ENCODE measurements at regions not wholly inside any gene's neighbourhood (a gene's known extent, or its start where the extent isn't known, plus 50 kb on each side); places are given as distances from the start of the nearest gene placed in this dataset.

GRCh38 chr19:29263305-29264135 is 50.6 kb upstream of the UQCRFS1 start:
- 31 to 54% methylated on average over 5 of the region's 8 CpGs for WGBS, 2 experiments (ENCODE audit: insufficient coverage in 2 of 2)
- Histone ChIP-seq H3K27ac (ENCODE audit: low read depth, low read length, severe bottlenecking) (no peak overlapping the region), H3K4me1 (ENCODE audit: control insufficient read depth, insufficient read depth, low read length, poor library complexity, severe bottlenecking) (no peaks in the 10 kb centered on the region)

GRCh38 chr19:29264897-29265296 is 51.9 kb upstream of the UQCRFS1 start:
- Histone ChIP-seq H3K27ac (ENCODE audit: low read depth, low read length, severe bottlenecking) (no peak overlapping the region), H3K4me3 (ENCODE audit: extremely low read depth, insufficient read depth, low read length, poor library complexity, severe bottlenecking) (no peak overlapping the region), H3K4me1 (ENCODE audit: control insufficient read depth, insufficient read depth, low read length, poor library complexity, severe bottlenecking) (no peaks in the 10 kb centered on the region), H3K9me3 (ENCODE audit: control insufficient read depth, low read length) (no peaks in the 10 kb centered on the region), H3K36me3 (ENCODE audit: control insufficient read depth, insufficient read depth, low read length) (no peaks in the 10 kb centered on the region)
- 89 to 94% methylated on average over 5 of the region's 7 CpGs for WGBS, 2 experiments (ENCODE audit: insufficient coverage in 2 of 2)

More at GRCh38 chr19:29263305-29264135, 50.6 kb upstream of the UQCRFS1 start:
- H3K4me3 ChIP-seq (ENCODE audit: extremely low read depth, insufficient read depth, low read length, poor library complexity, severe bottlenecking): no peak overlapping the region
- no peaks in the 10 kb centered on the region for H3K9me3 ChIP-seq (ENCODE audit: control insufficient read depth, low read length)
- no peaks in the 10 kb centered on the region for H3K36me3 ChIP-seq (ENCODE audit: control insufficient read depth, insufficient read depth, low read length)

- Histone ChIP-seq H3K4me3 (ENCODE audit: extremely low read depth, insufficient read depth, low read length, poor library complexity, severe bottlenecking) (no peak overlapping the region), H3K27ac (ENCODE audit: low read depth, low read length, severe bottlenecking) (no peak overlapping the region), H3K4me1 (ENCODE audit: control insufficient read depth, insufficient read depth, low read length, poor library complexity, severe bottlenecking) (no peaks in the 10 kb centered on the region), H3K36me3 (ENCODE audit: control insufficient read depth, insufficient read depth, low read length) (no peaks in the 10 kb centered on the region), H3K9me3 (ENCODE audit: control insufficient read depth, low read length) (no peaks in the 10 kb centered on the region)
- 91 to 93% methylated on average over 3 to 5 of the region's 6 CpGs for WGBS, 2 experiments (ENCODE audit: insufficient coverage in 2 of 2)
These were observed 52.5 kb upstream of the UQCRFS1 start for GRCh38 chr19:29265436-29265835.

- Histone ChIP-seq H3K27ac (ENCODE audit: low read depth, low read length, severe bottlenecking) (no peak overlapping the region), H3K9me3 (ENCODE audit: control insufficient read depth, low read length) (no peaks in the 10 kb centered on the region), H3K4me3 (ENCODE audit: extremely low read depth, insufficient read depth, low read length, poor library complexity, severe bottlenecking) (no peak overlapping the region), H3K36me3 (ENCODE audit: control insufficient read depth, insufficient read depth, low read length) (no peaks in the 10 kb centered on the region), H3K4me1 (ENCODE audit: control insufficient read depth, insufficient read depth, low read length, poor library complexity, severe bottlenecking) (no peaks in the 10 kb centered on the region)
- 55 to 59% methylated on average over 4 of the region's 4 CpGs for WGBS, 2 experiments (ENCODE audit: insufficient coverage in 2 of 2)
These were observed 53.0 kb upstream of the UQCRFS1 start for GRCh38 chr19:29266001-29266400.

GRCh38 chr19:29266603-29267002 is 53.7 kb upstream of the UQCRFS1 start:
- H3K4me1 ChIP-seq (ENCODE audit: control insufficient read depth, insufficient read depth, low read length, poor library complexity, severe bottlenecking): no peaks in the 10 kb centered on the region
- no peak overlapping the region for H3K4me3 ChIP-seq (ENCODE audit: extremely low read depth, insufficient read depth, low read length, poor library complexity, severe bottlenecking)
- WGBS, 2 experiments (ENCODE audit: insufficient coverage in 2 of 2): 90 to 91% methylated on average over 4 of the region's 4 CpGs
- H3K27ac ChIP-seq (ENCODE audit: low read depth, low read length, severe bottlenecking): no peak overlapping the region
- no peaks in the 10 kb centered on the region for H3K36me3 ChIP-seq (ENCODE audit: control insufficient read depth, insufficient read depth, low read length)
- peaks cover 3% of the 10 kb centered on the region for H3K9me3 ChIP-seq (ENCODE audit: control insufficient read depth, low read length)

DNA sequence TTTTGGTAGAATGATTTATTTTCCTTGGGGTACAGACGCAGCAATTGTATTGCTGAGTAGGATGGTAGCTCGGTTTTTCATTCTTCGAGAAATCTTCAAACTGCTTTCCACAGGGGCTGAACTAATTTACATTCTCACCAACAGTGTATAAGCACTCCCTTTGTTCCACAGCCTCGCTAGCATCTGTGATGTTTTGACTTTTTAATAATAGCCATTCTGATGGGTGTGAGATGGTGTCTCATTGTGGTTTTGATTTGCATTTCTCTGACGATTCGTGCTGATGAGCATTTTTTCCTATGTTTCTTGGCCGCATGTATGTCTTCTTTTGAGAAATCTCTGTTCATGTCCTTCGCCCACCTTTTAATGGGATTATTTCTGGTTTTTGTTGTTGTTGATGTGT is 54.8 kb upstream of the UQCRFS1 start:
- peaks cover 3% of the 10 kb centered on the region for H3K9me3 ChIP-seq (ENCODE audit: control insufficient read depth, low read length)
- no peaks in the 10 kb centered on the region for H3K36me3 ChIP-seq (ENCODE audit: control insufficient read depth, insufficient read depth, low read length)
- H3K4me3 ChIP-seq (ENCODE audit: extremely low read depth, insufficient read depth, low read length, poor library complexity, severe bottlenecking): no peak overlapping the region
- H3K4me1 ChIP-seq (ENCODE audit: control insufficient read depth, insufficient read depth, low read length, poor library complexity, severe bottlenecking): no peaks in the 10 kb centered on the region
- H3K27ac ChIP-seq (ENCODE audit: low read depth, low read length, severe bottlenecking): no peak overlapping the region
- WGBS, 2 experiments (ENCODE audit: insufficient coverage in 2 of 2): 86 to 89% methylated on average over 4 to 7 of the region's 8 CpGs

- Histone ChIP-seq H3K27ac (ENCODE audit: low read depth, low read length, severe bottlenecking) (no peak overlapping the region), H3K9me3 (ENCODE audit: control insufficient read depth, low read length) (peaks cover 3% of the 10 kb centered on the region), H3K36me3 (ENCODE audit: control insufficient read depth, insufficient read depth, low read length) (no peaks in the 10 kb centered on the region), H3K4me1 (ENCODE audit: control insufficient read depth, insufficient read depth, low read length, poor library complexity, severe bottlenecking) (no peaks in the 10 kb centered on the region), H3K4me3 (ENCODE audit: extremely low read depth, insufficient read depth, low read length, poor library complexity, severe bottlenecking) (no peak overlapping the region)
- WGBS, 2 experiments (ENCODE audit: insufficient coverage in 2 of 2): 85 to 87% methylated on average over 9 to 17 of the region's 17 CpGs
These were observed 55.2 kb upstream of the UQCRFS1 start for GRCh38 chr19:29268103-29268502.

GRCh38 chr19:29268721-29269393 is 55.9 kb upstream of the UQCRFS1 start:
- peaks cover 3% of the 10 kb centered on the region for H3K9me3 ChIP-seq (ENCODE audit: control insufficient read depth, low read length)
- no peak overlapping the region for H3K4me3 ChIP-seq (ENCODE audit: extremely low read depth, insufficient read depth, low read length, poor library complexity, severe bottlenecking)
- no peak overlapping the region for H3K27ac ChIP-seq (ENCODE audit: low read depth, low read length, severe bottlenecking)
- WGBS, 2 experiments (ENCODE audit: insufficient coverage in 2 of 2): 77 to 79% methylated on average over 17 to 20 of the region's 25 CpGs
- H3K4me1 ChIP-seq (ENCODE audit: control insufficient read depth, insufficient read depth, low read length, poor library complexity, severe bottlenecking): no peaks in the 10 kb centered on the region
- no peaks in the 10 kb centered on the region for H3K36me3 ChIP-seq (ENCODE audit: control insufficient read depth, insufficient read depth, low read length)

DNA sequence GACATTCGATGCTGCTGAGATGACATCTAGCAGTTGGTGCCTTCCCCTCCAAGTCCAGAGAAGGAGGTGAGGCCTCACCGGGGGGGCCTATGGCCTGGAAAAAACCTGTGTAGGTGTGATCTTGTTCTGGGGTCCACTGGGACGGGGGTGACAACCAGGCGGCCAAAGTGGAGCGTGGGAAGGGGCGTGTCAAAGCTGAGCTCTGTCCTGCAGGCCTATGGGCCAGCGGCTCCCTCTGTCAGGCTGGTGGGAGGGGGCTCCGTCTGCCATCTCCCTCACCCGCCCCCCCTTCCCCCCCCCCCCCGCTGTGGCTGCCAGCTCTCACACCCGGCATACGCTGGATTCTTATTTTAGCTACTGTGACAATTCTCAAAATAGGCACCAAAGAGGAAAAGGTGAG is 56.7 kb upstream of the UQCRFS1 start:
- no peaks in the 10 kb centered on the region for H3K4me1 ChIP-seq (ENCODE audit: control insufficient read depth, insufficient read depth, low read length, poor library complexity, severe bottlenecking)
- H3K27ac ChIP-seq (ENCODE audit: low read depth, low read length, severe bottlenecking): no peak overlapping the region
- peaks cover 3% of the 10 kb centered on the region for H3K9me3 ChIP-seq (ENCODE audit: control insufficient read depth, low read length)
- no peak overlapping the region for H3K4me3 ChIP-seq (ENCODE audit: extremely low read depth, insufficient read depth, low read length, poor library complexity, severe bottlenecking)
- WGBS, 2 experiments (ENCODE audit: insufficient coverage in 2 of 2): 78 to 84% methylated on average over 3 of the region's 12 CpGs
- no peaks in the 10 kb centered on the region for H3K36me3 ChIP-seq (ENCODE audit: control insufficient read depth, insufficient read depth, low read length)

GRCh38 chr19:29271341-29271740 is 58.4 kb upstream of the UQCRFS1 start:
- Histone ChIP-seq H3K9me3 (ENCODE audit: control insufficient read depth, low read length) (peaks cover 3% of the 10 kb centered on the region), H3K4me1 (ENCODE audit: control insufficient read depth, insufficient read depth, low read length, poor library complexity, severe bottlenecking) (no peaks in the 10 kb centered on the region), H3K36me3 (ENCODE audit: control insufficient read depth, insufficient read depth, low read length) (no peaks in the 10 kb centered on the region), H3K27ac (ENCODE audit: low read depth, low read length, severe bottlenecking) (no peak overlapping the region), H3K4me3 (ENCODE audit: extremely low read depth, insufficient read depth, low read length, poor library complexity, severe bottlenecking) (no peak overlapping the region)
- 84 to 100% methylated on average over 1 to 3 of the region's 3 CpGs for WGBS, 2 experiments (ENCODE audit: insufficient coverage in 2 of 2)

- H3K4me1 ChIP-seq (ENCODE audit: control insufficient read depth, insufficient read depth, low read length, poor library complexity, severe bottlenecking): no peaks in the 10 kb centered on the region
- H3K27ac ChIP-seq (ENCODE audit: low read depth, low read length, severe bottlenecking): no peak overlapping the region
- H3K36me3 ChIP-seq (ENCODE audit: control insufficient read depth, insufficient read depth, low read length): no peaks in the 10 kb centered on the region
- 84 to 95% methylated on average over 3 to 4 of the region's 4 CpGs for WGBS, 2 experiments (ENCODE audit: insufficient coverage in 2 of 2)
- H3K9me3 ChIP-seq (ENCODE audit: control insufficient read depth, low read length): peaks cover 3% of the 10 kb centered on the region
- H3K4me3 ChIP-seq (ENCODE audit: extremely low read depth, insufficient read depth, low read length, poor library complexity, severe bottlenecking): no peak overlapping the region
These were observed 59.0 kb upstream of the UQCRFS1 start for GRCh38 chr19:29271911-29272310.
